NCI-H2029 (cell line): ENCODE measurements at regions not wholly inside any gene's neighbourhood (a gene's known extent, or its start where the extent isn't known, plus 50 kb on each side); places are given as distances from the start of the nearest gene placed in this dataset.

Experiments
- DNase-seq: peaks from one replicate; lab custom pipeline; 2025; lab: John Stamatoyannopoulos, UW

DNA sequence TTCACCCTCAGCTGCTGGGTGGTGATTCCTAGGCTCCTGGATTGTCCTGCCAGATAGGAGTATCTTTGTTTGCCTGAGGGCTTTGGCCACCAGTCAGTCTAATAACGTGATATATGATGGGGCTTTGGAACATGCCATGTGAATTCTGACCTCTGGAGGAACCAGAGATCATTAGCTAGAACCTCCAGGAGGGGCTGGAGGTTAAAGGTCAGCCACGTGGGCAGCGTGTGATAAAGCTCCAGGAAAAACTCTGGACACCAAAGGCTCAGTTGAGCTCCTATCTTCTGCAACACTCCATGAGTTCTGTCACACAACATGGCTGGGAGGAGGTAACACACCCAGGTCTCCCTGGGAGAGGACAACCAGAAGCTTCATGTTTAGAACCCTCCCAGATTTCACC, 251.1 kb downstream of the DAD1 start:
- no peak for DNase-seq

DNA sequence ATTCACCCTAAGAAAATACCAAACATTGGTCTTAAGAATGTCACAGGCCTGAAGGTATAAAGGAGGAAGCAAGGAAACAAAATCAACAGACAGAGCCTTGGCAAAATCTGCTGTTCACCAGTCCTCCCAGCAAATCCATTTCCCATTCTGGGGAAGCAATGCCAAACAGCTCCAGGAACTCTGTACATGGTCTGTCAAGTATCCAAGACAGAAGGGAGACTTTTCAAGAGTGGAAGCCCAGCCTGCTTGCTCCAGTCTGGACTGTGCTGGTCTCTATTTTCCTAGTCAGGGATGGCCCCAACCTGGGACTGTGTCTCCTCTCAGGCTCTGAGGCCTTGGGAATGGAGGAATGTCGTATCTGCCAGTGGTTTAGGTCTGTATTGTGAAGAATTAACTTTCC, 251.5 kb downstream of the DAD1 start:
- no peak for DNase-seq

DNA sequence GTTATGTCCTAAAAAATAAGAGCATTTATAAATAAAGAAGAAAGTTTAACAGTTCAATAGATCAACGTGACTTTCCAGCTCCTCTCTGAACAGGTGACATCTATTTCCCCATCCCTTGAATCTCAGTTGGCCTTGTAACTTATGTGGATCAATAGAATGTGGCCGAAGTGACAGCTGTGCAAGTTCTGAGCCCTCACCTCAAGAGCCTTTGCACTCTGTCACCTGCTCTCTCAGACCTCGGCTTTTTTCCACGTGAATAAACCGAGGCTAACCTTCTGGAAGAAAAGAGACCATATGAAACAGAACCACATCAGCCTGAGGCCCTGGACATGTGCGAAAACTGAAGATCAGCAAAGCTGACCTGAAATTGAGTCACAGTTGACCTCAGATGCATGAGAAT, 253.0 kb downstream of the DAD1 start:
- DNase-seq = no peak

DNA sequence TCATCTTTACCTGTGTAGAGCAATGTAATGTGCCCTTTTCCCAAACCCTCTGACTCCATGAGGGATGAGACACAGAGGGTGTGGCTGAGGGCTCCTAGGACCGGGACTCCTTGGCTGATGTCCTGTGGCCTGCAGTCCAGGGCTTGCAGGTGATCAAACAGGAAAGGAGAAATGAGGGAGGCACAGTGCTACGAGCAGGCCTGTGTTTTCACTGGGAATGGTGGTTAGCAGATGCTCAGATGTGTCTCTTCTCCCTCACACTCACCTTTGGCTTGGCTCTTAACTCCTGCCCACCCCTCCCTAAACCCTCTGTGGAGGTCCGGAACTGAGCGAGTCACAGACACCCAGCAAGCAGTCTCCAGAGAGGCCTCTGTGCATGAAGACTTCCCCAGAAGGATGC, 254.4 kb downstream of the DAD1 start:
- DNase-seq = no peak

DNA sequence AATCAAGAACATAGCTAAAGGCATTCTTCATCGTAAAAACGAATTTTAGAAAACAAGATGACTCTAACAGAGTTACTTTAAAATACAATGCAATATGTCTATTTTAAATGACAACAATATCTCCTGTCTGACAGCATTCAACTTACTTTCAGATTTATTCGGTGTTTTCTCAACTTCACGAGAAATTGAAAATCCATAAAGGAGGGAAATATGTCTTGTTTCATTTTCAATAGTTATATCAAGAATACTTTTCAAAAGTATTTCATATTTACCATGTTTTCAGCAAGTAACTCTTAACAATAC, 254.8 kb downstream of the DAD1 start:
- DNase-seq = no peak

DNA sequence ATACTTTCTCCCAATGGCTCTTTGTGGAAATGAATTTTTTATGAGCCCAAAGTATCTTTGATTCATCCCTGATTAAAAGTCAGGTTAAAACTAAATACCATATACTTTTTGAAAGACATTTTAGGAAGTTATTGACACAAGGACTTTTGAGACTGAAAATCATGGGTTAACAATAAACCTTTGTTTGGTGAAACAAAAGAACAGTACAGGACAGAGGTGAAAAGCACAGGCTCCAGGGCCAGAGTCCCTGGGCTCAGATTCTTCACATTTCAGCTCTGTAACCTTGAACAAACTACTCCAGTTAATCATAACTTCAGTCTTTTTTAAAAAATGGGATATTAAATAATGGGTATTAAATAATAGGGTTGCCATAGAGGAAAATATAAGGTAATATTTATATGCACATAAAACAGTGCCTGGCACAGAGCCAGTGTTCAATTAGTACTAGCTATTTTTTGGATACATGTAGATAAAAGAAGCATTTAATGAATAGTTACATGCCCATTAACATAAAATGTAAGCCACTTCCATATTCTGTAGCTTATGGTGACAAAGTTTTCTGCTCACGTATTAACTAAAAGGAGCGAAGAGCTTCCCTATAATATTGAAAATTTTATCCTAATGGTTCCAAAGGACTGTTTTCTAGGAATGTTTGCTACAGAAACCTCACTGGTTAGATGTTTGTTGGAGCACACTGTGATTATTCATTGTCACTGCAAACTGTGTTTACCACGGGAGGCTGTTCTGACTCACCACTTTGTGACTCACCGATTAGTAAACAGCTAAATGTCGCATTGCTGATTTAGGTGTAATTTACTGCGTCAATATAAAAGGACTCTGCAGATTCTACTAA, 255.4 kb downstream of the DAD1 start:
- peak; percentile 0 for DNase-seq

DNA sequence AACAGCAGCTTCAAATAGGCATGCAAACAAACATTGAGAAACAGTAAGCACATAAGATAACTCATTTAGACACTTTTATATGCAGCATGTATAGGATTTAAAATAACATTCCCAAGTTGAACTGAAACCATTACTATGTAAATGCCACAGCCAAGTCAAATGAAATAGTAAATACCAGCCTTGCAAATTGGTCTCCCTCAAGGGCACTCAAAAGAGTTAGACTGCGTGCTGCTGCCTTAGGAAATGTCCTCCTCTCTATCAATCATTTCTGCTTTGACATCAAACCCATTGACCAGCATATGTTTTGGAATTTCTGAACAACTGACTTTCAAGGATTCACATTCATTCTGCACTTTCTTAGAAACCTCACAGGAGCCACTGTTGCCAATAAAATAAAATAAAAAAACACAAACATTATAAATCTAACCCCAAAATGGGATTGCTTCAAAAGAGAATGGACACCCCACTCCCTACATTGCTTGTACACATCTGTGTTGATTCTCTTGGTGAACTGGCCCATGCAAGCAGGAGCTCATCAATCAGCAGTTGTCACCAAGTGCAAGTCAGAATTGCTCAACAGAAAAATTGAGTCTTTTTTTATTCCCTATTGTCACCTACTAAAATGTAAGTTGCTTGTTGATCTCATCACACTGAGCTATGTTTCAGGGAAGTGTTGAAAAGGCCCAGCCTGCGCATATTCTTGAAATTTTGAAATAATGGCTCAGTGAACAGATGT, 256.2 kb downstream of the DAD1 start:
- no peak for DNase-seq

DNA sequence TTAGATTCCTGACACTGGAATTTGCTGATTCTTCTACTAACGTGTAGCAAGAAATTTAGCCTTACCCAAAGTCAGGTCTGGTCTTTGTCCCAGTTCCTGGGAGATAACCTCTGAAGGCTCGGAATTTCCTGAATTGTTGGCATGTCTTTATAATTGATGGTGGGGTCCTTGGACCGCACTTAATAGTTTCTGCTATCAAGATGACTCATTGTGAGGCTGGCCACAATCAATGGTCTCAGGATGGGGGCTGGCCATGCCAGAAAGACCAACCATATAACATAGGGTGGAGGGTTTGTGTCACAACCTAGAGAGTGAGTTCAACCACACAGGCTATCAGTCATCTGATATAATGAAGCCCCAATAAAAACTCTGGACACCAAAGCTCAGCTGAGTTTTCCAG, 259.7 kb downstream of the DAD1 start:
- no peak for DNase-seq

DNA sequence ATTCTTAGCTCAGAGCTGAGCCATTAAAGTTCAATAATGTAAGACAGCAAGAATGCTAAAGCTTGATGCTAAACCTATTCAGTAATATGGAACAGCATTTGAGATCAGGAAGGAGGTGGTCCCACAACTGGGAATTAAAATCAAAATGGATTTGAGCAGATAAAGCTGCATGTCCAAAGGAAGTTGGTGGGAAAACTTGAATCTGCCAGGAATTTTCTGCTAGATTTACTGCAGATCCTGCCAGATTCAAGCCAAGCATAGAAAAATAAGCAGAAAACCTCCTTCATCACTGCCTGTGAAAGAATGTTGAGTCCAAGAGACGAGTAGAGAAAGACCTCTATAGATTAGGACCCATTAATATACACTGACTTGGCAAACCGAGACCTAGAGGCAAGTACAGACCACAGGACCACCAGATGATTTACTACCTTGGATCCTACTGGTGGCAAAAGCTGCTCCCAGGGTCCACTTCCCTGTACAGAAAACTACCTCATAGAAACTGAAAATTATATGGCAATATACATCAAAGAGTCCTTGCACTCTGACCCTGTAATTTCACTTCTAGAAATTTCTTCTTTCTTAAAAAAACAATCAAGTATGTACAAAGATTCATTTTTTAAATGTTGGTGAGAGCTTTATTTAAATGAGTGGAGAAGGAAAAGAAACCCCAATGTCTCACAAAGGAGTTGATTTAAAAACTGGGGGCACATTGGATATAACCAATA, 263.2 kb downstream of the DAD1 start:
- DNase-seq = no peak

DNA sequence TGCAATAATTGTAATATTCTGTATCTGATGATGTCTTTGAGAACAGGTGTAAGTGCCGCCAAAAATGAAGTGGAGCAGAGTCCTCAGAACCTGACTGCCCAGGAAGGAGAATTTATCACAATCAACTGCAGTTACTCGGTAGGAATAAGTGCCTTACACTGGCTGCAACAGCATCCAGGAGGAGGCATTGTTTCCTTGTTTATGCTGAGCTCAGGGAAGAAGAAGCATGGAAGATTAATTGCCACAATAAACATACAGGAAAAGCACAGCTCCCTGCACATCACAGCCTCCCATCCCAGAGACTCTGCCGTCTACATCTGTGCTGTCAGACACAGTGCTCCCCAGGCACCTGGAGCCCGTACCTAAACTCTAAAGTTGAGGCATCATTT, 268.7 kb downstream of the DAD1 start:
- DNase-seq = no peak

DNA sequence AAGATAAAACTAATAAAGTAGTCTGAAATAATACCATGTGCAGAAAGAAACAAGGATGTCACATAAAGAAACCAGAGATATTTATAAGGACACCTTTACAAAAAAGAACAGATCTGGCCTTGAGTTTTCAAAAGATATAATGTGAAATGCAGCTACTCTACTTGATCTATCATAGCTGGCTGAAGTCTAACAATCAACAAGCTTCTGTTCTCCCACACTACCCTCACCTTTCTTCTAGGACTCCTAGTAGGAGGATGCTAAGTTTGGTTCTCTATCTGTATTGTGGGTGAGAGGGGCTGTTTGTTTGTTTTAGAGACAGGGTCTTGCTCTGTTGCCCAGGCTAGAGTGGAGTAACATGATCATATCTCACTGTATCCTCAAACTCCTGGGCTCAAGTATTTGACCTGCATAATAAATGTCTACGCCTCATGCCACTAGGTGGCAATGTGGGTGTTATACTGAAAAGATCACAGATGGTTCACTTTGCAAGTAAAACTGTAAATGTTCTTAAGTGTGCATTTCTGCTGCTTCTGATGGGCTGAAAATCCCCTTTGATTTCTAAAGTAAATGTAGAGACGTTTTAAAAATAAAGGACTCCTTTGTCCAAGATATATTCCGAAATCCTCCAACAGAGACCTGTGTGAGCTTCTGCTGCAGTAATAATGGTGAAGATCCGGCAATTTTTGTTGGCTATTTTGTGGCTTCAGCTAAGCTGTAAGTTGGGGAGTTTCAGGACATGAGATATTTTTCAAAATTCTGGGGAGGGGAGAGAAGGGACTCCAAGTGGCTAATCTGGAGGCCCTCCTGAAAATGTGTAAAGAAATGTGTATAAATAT, 269.3 kb downstream of the DAD1 start:
- no peak for DNase-seq

DNA sequence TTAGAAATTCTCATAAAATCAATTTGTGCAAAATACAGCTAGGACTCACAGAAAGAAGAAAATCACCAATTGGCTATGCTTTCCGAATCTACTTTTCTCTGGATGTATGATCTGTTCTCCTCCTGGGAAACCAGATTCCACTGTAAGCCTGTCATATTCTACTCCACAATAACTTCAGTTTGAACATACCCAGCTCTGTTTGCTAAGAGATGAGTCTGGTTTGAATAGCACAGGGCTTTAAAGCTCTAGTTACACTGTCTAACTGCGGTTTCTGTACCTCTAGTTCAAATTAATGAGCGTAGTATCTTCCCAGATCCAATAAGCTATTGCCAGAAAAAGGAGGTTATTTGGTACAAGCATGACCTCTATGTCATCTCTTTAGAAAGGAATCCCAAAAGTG, 270.1 kb downstream of the DAD1 start:
- DNase-seq = no peak

DNA sequence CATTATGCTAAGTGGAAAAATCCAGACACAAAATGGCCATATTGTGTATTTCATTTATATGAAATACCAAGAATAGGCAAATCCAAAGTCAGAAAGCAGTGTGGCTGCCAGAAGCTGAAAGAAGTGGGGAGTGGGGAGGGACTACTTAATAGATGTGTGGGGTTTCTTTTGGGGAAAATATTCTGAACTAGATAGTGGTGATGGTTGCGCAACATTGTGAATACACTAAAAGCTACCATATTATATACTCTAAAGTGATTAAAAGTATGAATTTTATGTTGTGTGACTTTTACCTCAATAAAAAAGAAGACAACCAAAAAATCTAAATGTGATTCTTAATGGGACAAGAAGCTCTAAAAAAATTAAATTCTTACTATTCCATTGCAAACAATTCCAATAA, 272.6 kb downstream of the DAD1 start:
- no peak for DNase-seq

DNA sequence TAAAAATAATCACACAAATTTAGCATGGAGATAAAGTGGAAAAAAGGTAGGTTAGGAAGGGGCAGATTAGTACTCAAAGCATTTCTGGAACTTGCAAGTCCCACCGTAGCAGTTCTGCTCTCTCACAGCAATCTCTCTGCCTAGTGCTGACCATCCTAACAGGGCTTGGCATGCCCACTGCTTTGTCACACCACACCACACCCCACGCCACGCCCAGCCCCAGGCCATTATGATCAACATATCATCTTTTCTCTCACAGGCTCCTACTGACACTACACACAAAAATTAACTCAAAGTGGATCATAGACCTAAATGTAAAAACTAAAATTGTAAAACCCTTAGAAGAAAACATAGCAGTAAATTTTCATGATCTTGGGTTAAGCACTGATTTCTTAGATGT, 273.7 kb downstream of the DAD1 start:
- no peak for DNase-seq

DNA sequence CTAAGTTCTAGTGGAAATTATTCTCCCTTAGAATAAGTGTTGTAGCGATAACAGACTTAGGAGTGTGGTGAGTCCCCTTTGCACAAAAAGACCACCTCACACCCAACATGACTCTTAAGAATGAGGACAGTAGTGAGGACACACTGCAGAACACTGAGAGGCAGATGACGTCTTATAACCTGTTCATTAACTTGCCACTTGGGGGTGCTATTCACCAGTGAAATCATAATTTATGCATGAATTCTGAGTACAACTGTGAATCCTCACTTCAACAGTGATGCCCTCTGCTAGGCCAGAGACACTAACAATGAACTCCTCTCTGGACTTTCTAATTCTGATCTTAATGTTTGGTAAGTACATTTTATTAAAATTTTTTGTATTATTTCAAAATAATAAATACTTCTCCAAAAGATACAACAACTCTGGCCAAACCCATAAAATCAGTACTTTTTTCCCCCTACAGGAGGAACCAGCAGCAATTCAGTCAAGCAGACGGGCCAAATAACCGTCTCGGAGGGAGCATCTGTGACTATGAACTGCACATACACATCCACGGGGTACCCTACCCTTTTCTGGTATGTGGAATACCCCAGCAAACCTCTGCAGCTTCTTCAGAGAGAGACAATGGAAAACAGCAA, 274.7 kb downstream of the DAD1 start:
- DNase-seq = peak; percentile 13

DNA sequence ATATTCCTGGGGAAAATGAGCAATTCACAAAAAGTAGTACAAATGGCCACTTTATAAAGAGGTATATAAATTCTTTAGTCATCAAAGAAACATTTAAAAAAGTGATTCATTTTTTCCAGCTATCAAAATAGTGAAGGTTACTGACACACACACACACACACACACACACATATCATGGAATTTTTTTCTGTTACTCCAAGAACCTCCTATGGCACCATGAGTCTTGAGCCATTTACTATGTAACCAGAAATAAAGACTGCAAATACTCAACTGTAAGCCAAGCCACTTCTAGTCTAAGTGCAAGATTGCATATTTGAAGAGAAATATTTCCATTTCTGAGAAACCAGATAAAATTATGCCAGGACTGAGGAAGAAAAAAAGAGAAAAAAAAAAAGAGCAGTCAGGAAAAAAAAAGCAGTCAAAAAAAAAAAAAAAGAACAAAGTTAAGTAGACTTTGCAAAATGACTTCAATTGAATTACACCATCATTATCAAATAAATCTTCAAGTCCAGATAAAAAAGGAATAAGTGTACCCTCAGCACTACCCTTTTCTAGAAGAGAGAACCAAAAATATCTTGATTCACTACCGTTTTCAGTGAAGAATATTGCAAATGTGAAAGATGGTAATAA, 275.7 kb downstream of the DAD1 start:
- DNase-seq = no peak

DNA sequence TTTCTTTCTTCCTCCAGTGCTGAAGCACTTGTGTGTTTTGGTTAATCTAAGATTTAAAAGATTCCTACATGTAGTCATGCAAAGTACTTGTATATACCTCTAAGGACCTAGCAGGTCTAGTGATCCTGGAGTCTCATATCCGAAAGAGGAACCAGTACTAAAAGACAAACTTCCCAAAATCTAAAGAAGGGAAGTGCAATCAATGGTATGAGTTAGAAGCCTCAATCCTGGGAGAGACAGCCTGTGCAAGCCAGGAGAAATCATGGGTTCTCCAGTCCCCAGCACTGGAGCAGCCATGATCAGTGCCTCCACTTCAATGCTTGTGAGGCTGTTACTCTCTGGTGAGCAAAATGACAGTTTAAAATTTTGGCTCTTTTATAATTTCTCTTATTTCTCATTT, 277.4 kb downstream of the DAD1 start:
- DNase-seq = no peak

DNA sequence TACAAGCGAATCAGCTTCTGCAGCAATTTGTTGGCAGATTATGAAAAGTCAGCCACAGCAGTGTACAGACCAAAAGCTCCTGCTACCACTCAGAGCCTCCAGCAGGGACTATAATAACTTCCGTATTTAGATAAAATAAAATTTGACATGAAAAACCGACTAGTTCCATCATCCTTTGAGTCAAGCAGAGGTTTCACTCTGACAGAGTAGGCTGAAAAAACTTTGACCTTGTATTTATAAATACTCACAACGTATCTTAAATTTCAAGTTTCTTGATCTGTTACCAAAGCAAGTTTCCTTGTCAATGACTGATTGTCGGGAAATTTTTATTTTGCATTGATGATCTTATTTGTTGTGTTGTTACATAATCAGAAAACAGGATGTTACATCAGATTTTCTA, 283.4 kb downstream of the DAD1 start:
- no peak for DNase-seq

DNA sequence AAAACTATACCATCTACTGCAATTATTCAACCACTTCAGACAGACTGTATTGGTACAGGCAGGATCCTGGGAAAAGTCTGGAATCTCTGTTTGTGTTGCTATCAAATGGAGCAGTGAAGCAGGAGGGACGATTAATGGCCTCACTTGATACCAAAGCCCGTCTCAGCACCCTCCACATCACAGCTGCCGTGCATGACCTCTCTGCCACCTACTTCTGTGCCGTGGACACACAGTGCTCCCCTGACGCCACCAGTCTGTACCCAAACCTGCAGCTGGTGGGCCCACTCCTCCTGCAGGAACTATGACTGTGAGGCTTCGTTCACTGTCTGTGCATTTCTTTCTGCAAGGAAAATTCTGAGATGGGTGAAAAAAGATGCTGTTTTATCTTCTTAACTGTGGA, 284.7 kb downstream of the DAD1 start:
- DNase-seq = no peak

DNA sequence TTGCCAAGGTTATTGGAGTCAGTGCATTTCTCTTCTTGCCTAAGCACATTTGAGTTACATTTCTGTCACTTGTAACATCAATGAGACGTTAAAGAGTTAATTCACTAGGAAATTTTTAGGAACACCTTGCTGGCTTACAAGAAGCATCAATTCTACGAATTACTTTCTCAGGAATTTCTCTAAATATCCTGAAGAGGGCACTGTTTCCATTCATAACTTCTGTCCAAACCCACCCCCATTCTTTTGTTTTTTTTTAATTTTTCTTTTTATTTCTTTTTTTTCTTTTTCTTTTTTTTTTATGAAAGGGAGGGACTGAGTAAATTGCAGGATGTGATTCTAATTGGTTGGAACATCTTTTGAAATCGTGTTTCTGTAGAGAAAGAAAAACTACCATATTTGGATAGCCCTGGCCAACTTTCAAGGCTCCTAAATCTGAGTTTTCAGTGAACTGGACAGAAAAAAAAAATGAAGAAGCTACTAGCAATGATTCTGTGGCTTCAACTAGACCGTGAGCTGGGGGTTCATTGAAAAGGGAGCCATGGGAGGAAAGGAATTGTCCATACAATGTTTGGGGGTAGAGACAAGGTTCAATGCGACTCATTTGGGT, 285.3 kb downstream of the DAD1 start:
- no peak for DNase-seq

DNA sequence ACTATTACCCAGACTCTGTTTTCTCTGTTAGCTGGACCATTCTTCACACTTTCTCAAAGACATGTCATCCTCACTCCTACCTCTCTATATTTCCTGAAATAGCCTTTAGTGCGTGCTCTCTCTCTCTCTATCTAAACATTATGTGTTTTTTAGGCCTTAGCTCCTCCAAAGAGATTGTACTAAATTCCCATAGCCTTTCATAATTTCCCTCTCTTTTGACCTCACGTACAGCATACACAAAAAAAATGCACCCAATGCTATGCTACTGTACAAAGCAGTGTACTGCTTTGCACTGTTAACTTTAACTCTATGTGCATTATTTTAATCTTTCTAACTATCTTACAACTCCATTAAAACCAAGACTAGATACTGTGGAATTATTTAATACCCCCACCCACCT, 288.4 kb downstream of the DAD1 start:
- no peak for DNase-seq
